ENCODE measurements at regions not wholly inside any gene's neighbourhood (a gene's known extent, or its start where the extent isn't known, plus 50 kb on each side); places are given as distances from the start of the nearest gene placed in this dataset.

DNA sequence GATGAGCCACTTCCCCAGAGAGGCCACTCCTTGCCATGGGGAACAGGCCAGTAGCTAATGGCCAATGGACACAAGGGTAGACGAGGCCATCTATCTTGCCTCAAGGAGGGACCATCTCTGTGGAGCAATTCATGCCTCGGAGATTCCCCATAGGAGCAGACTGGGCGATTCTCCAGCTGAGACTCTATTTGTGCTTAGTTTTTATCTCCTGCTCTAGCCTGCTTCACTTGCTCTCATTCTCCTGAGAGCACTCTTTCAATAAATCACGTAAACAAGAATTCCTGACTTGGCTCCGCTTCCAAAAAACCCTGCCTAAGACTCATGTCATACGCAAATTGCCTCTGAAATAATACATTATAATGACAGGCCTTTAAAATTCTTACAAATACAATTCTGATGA is 396.4 kb upstream of the USP15 start:
- no peak for DNase-seq

DNA sequence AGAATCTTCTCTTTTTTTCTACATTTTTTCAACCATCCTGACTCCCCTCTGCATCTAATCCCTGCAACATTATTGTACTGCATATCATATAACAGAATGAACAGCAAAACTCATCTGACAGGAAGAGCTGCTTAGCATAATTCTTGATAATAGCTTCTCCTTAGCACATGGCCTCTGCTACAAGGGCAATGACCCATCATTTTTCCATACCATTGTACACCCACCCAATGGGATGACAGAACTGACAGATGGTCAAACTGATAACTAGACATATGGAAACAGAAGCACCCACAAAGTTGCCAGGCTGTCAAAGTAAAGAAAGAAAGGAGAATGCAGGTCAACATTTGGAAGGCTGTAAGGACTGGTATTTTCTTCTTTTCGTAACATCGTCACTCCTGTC is 390.4 kb upstream of the USP15 start:
- no peak for DNase-seq

- no peak for DNase-seq
Observed at GRCh38 chr12:61870658-61871484, 389.3 kb upstream of the USP15 start.

DNA sequence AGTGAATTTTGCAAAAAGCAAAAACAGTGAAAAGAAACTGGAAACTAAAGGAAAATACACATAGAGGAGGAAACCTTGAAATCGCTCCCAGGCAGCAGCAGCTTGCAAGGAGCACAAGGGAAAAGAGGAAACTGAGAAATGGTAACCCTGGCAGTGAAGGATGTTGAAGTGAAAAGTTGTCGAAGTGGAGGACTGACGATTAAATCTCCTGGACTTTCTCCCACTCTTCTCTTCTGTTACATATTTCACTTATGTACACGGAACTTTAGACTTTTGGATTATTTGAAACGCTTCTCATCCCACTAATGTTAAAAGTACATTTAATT is 388.8 kb upstream of the USP15 start:
- no peak for DNase-seq

DNA sequence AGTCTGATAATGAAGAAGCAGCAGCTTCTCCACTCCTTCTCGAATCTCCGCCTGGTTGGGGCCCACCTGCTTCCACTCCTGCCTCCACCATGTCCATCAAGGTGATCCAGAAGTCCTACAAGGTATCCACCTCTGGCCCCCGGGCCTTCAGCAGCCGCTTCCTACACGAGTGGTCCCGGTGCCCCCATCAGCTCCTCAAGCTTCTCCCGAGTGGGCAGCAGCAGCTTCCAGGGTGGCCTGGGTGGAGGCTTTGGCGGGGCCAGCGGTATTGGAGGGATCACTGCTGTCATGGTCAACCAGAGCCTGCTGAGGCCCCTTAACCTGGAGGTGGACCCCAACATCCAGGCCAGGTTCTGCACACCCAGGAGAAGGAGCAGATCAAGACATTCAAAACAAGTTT is 381.0 kb upstream of the USP15 start:
- no peak for DNase-seq

GRCh38 chr12:61880186-61880585 is 380.0 kb upstream of the USP15 start:
- DNase-seq, result no peak

- no peak for DNase-seq
Observed at GRCh38 chr12:61891632-61892031, 368.6 kb upstream of the USP15 start.

- no peak for DNase-seq
Observed at GRCh38 chr12:61894168-61894567, 366.0 kb upstream of the USP15 start.

- DNase-seq, result no peak
Observed at GRCh38 chr12:61896436-61896835, 363.8 kb upstream of the USP15 start.

DNA sequence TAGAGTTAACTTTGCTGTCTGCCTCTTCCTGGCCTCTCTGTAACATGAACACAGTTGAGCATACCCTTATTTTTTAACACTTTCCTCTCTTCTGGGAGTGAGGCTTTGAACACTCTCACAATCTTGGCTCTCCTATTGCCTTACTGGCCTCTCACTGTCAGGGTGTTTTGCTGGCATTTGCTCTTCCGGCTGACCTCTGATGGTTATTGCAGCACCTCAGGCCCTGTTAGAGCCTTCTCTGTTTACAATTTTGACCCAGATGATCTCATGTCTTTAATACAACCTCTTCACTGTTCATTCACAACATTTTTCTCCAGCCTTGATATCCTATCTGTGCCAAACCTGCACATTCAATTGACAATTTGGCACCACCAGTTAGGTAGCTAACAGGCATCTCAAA is 357.8 kb upstream of the USP15 start:
- DNase-seq, result no peak

DNA sequence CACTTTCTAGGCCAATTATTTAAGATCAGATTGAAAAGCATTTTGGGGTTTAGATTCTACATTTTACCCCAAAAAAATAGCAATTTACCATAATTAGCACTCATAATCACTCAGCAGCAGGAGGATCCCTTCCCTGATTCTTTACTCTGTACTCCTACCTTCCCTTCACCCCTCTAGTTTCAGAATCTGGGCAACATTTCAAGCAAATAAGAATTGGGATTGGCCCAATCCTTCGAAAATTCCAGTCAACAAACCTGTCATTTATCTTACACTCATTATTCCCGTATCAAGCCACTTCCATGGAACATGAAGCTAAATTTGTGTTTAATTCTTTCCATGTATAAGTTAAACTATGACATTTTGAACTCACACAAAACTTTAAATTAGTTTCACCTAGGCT is 349.1 kb upstream of the USP15 start:
- no peak for DNase-seq

GRCh38 chr12:61915420-61915819 is 344.8 kb upstream of the USP15 start:
- no peak for DNase-seq

- no peak for DNase-seq
Observed at GRCh38 chr12:61916831-61917230, 343.4 kb upstream of the USP15 start.

GRCh38 chr12:61919686-61920085 is 340.5 kb upstream of the USP15 start:
- no peak for DNase-seq

DNA sequence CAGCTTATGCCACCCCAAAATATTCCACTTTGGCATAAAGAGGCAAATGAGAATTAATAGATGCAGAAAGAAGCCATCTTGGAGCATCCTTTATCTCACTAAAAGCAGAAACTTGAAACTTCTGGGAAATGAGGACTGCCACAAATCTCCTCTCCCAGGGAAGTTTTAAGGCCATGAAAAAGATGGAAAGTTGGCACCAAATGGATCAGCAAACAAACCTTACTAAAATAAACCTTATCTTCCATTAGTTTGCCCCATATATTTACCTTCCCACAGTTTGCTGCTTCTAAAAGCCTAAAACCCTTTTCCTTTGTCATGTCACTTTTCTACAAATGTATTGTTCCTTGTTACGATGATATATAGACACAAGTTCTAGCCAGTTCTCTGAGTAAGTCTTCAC is 340.0 kb upstream of the USP15 start:
- DNase-seq, result no peak

DNA sequence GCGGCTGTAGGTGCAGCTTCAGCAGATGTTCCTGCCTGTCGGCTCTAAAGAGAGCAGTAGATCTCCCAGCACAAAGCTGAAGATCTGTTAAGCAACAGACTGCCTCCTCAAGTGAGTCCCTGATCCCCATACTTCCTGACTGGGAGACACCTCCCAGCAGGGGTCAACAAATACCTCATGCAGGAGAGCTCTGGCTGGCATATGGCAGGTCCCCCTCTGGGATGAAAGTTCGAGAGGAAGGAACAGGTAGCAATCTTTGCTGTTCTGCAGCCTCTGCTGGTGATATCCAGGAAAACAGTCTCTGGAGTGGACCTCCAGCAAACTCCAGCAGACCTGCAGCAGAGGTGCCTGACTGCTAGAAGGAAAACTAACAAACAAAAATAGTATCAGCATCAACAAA is 337.1 kb upstream of the USP15 start:
- no peak for DNase-seq

- no peak for DNase-seq
Observed at GRCh38 chr12:61934564-61934963, 325.6 kb upstream of the USP15 start.

DNA sequence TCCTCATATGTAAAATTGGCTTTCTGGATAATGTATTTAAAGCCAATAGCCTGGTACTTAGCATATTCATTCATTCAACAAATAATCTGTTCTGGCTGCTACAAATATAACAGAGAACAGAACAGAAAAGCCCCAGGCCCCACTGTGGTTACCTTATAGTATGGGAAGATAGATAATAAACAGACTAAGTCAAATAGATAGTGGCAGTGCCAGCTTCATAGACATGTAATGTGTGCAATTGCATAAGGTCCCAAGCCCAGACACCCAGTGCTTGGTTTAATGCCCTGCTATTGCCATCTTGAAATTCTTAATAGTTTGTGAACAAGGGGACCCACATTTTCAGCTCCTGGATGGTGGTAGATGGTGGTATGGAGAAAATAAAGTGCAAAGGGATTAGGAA is 320.2 kb upstream of the USP15 start:
- no peak for DNase-seq

DNA sequence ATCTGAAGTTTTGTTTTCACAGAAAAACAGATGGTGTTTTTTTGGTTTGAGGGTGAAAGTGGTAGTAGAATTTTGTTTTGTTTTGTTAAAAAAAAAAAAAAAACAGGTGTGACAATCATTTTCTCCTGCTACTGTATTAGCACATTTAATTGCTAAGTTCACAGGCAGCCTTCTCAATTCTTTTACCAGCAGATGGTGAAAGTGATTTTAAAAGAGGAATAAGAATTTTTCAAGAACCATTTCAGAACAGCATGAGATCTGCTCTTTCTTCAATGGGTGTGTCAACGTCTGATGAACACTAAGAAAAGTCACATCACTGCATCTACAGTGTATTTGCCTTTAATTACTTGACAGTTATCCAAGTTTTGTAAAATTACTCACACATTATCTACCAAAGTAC is 303.7 kb upstream of the USP15 start:
- DNase-seq, result no peak

DNA sequence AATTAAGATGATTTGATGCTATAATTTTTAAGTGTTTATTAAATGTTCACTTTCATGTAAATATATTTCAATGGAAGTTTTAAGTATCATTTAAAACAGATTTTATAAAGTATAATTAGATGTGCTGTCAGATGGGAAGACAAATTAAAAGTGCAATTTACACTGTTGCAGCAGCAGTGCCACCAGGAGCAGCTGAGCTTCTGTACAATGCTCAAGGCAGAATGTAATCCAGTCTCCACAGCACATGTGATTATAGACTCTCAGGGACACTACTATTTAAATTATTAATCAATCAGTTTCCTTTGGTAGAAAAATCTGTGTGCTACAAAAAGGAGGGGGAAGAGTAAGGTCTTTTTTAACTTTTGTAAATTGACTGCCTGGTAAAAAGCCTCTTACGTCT is 285.7 kb upstream of the USP15 start:
- DNase-seq, result no peak

GRCh38 chr12:61985830-61986229 is 274.4 kb upstream of the USP15 start:
- no peak for DNase-seq

DNA sequence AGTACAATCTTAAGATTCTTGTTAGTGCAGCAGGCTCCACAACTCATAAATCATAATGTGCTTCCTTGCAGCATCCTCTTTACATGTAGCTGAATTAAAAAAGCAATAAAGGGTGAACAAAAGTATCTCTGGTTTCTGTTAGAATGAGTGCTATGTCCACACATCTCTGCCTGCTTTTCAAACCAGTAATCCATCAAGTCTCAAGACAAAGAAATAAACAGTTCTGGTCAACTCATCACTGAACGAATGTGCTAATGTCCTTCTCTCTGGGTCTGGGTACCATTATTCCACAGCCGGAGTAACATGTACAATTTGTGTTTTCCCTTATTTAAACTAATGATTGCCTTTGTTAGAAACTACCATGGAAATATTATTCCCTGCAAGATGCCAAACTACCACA is 273.0 kb upstream of the USP15 start:
- DNase-seq, result no peak

- DNase-seq, result no peak
Observed at GRCh38 chr12:61991661-61992060, 268.5 kb upstream of the USP15 start.

GRCh38 chr12:61993734-61994345 is 266.4 kb upstream of the USP15 start:
- DNase-seq, result peak; percentile 30

GRCh38 chr12:61996717-61997116 is 263.5 kb upstream of the USP15 start:
- DNase-seq, result no peak

Measured in NCI-H1417 treated with DMSO at 0.1 percent for 48 hours (cell line).